HG03095 (cell line): ENCODE measurements at regions not wholly inside any gene's neighbourhood (a gene's known extent, or its start where the extent isn't known, plus 50 kb on each side); places are given as distances from the start of the nearest gene placed in this dataset.
"Not testable (repeated sequence)": the region's sequence is repeated elsewhere in the genome, so short reads cannot be mapped to it uniquely, and the experiment has no call there.

Experiments used
- ATAC-seq: cut with Tn5 transposase; IDR thresholded peaks from one replicate; pipeline ENCODE4 v1.9.1; 2021; ENCODE audit warnings: moderate library complexity; ENCODE audit not compliant: unreplicated experiment

DNA sequence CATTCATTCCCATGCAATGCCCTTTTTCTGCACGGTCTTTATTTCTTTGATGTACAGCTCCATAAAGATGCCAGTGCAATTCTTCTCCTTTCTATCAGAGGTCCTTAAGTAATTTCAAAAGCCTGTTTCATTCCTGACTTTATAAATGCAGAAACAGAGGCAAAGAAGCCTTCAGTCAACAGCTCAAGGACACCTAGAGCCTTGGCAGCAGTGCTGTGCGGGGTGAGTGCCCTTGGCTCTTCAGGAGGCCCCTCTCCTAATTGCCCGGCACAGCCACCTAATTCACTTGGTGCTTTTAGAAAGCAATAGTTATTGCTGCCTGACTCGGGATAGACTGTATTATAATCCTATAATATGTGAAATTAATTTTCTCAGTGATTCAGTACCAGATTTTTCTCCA, 169.6 kb upstream of the KLF6 start:
- ATAC-seq, result no peak

GRCh38 chr10:3954007-3954406, 169.0 kb upstream of the KLF6 start:
- ATAC-seq, result not testable (repeated sequence)

DNA sequence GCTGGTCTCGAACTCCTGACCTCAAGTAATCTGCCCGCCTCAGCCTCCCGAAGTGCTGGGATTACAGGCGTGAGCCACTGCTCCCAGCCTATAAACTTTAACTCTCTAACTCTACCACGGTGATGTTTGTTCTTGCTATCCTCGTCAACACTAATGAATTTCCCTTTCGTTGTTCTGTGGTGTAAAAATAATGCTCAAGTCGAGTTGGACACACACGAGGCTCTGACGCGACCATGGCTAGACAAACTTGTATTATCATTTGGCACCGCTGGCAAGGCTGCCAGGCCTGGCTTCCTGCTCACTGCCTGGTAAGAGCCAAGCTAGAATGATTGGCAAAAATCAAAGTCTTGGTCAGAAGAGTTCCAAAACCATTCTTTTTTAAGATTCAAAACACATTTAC, 167.0 kb upstream of the KLF6 start:
- no peak for ATAC-seq

DNA sequence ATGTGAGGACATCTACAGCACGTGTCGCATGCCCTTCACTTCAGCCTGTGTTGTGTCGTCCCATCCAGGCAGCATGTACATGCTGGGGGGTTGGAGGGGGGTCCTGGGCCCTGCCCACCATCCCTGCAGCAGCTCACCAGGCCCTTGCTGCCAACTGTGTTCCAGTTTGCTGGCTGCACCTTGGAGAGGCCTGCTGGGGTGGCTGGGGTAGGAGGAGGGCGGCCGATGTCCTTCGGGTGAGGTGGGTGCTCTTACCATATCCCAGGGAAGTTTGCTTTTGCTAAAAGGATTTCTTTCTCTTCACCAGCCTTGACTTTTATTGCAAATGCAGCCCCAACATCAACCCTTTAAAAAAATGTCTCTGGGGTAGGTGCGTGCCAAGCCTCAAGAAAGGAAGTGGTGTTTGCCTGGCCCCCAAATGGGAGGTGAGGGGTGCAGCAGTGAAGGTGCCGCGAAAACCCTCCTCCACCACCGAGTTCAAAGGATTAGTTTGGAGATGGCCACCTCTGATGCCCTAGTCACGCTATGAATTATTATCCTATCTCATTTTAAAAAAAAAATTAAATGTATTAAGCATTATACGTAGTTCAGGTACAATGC, 165.8 kb upstream of the KLF6 start:
- no peak for ATAC-seq

DNA sequence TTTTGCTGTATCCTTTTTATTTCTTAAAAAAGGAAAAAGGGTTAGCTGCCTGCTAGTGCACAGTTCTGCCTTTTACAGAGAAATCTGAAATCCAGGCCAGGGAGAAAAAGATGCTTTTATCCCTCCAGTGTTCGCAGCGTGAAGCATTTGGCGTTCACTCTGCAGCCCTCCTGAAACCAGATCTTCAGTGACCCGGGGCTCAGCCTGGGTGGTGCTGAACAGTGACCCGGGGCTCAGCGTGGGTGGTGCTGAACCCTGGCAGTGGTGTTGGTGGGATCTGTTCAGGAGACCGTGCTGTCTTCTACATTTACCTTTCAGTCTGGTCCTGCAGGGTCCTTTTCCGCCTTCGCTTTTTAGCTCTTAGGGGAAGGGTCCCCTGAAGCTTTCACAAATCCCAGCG, 164.7 kb upstream of the KLF6 start:
- ATAC-seq, result no peak

GRCh38 chr10:3948843-3949242, 163.8 kb upstream of the KLF6 start:
- ATAC-seq, result no peak

DNA sequence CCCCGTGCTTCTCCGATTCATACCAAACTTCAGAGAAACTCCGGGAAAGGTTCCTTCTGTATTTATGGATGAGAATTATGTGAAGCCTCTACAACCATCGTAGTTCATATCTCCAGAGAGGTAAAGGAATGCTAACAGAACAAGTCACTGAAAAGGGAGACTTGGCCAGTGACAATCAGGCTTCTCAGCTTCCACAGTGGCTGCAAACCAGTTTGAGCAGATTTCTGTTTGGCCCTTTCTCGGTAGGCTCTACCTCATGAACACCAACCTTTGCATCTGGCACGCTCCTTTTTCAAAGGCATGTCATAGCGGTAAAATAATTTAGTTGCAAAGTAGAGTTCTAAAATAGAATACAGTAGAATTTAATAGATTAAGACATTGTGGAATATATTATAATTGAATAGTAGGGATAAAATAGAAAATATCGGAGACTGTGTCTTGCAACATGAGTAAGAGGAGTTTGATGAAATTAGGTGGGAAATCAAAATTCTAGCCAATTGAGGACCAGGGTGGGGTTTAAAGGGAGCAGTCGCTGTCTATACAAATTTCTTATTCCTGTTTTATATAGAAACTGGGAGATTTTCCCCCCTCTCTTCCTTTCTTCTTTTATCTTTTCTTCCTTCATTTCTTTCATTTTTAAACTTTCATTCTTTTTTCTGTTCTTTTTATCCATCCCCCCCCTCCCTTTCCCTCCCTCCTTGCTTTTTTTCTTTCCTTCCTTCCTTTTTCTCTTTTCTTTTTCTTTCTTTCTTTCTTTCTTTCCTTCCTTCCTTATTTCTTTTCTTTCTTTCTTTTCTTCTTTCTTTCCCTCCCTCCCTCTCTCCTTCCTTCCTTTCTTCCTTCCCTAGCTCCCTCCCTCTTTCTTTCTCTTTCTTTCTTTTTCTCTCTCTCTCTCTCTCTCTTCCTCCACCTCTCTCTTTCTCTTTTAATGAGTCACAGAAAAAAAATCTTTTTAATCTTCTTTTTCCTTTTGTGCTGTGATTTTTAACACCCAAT, 161.5 kb upstream of the KLF6 start:
- ATAC-seq, result no peak

- no peak for ATAC-seq
Measured at GRCh38 chr10:3945026-3945425, 160.0 kb upstream of the KLF6 start.

DNA sequence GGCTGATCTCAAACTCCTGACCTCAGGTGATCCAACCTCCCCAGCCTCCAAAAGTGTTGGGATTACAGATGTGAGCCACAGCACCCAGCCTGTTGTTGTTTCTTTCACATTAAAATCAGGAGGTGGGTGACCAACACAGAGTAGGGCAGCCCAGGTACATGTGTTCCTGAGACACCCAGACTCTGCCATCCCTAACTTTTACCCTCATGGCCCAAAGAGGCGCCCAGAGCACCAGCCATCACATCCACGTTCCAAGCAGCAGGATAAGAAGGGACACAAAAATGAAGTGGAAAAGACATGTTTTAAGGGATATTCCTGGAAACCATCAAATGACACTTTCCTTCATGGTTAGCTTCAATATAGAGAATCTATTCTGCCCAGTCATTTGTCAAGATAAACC, 159.6 kb upstream of the KLF6 start:
- no peak for ATAC-seq

DNA sequence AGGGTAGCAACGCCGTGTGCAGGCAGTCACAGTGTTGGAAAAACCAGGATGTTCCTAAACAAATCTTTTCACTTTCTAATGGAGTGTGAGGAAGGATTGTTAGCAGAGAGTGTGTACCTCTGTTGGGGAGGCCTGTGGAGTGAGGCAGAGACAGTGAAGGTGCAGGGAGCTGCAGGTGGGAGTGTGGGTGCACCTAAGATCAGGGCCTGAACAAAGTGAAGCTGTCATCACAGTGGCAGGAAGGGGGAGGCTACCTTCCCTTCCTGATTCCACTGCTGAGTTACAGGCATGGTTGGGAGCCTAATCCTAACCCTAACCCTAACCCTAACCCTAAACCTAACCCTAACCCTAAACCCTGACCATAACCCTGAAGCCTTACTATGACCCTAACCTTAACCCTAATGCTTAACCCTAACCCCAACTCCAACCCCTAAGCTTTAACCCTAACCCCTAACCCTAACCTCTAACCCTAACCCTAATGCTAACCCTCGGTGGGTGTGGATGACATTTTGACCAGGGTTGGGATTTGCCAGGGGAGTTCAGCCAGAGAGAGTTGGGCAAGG, 158.8 kb upstream of the KLF6 start:
- no peak for ATAC-seq

GRCh38 chr10:3942937-3943489, 158.0 kb upstream of the KLF6 start:
- ATAC-seq, result no peak

DNA sequence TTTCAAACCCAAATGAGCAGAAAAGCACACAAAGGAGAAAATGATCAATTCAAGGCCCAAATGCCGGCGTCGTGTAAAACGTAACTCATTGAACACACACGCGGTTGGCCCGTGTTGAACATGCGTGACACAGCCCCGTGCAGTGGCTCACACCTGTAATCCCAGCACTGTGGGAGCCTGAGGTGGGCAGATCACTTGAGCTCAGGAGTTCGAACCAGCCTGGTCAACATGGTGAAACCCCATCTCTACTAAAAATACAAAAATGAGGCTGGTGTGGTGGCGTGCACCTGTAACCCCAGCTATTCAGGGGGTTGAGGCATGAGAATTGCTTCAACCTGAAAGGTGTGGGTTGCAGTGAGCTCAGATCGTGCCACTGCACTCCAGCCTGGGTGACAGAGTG, 156.7 kb upstream of the KLF6 start:
- no peak for ATAC-seq

GRCh38 chr10:3936422-3937040, 151.5 kb upstream of the KLF6 start:
- no peak for ATAC-seq

DNA sequence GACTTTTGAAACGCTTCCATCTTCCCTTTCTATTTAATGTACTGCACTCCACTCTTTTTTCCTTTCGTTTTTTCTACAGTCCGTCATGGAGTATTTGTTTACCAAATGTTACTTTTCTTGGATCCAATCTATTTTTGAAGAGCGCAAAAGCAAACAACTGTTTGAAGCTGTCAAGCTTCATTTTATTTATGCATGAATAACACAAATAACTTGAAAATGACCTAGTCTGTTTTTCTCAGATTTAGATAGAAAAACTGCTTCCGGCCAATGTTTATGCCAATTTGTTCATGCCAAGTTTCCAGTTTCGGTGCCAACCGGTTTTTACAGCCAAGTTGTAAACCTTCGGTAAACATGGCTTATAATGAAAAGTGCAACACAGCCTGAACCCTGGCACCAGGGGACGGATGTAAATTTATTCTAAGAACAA, 150.9 kb upstream of the KLF6 start:
- ATAC-seq, result no peak

DNA sequence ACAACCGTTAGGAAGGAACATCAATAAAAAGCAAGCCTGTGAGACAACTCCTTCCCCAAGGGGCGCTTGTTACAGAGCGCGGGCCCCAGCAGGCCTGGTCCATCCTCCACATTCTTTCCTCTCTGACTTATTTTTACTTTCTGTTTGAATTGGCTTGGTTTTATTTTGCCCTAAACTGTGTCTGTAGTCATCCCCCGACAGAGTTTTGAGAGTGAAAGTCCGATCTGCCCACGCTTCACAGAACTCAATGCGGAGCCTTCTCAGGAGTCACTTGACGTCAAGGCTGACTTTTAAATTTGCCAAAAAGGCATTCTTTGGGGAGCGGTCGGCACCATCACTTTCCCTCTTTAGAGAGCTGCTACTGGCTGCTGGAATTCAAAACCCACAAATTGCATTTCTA, 150.1 kb upstream of the KLF6 start:
- ATAC-seq, result peak; percentile 98

DNA sequence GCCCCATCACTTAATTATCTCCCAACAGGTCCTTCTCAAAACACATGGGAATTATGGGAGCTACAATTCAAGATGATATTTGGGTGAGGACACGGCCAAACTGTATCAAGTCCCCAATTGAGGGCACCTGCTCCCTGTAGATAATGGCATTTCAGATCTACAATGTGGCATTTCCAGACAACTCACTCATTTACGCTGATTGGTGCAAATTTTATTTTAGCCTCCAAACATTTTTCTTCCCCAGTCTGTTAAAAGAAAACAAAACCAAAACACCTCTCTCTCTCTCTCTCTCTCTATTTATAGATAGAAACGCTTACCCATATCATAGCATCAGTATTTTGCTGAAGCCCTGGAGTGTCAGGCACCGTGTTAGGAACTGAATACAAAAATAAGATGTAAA, 148.7 kb upstream of the KLF6 start:
- no peak for ATAC-seq

DNA sequence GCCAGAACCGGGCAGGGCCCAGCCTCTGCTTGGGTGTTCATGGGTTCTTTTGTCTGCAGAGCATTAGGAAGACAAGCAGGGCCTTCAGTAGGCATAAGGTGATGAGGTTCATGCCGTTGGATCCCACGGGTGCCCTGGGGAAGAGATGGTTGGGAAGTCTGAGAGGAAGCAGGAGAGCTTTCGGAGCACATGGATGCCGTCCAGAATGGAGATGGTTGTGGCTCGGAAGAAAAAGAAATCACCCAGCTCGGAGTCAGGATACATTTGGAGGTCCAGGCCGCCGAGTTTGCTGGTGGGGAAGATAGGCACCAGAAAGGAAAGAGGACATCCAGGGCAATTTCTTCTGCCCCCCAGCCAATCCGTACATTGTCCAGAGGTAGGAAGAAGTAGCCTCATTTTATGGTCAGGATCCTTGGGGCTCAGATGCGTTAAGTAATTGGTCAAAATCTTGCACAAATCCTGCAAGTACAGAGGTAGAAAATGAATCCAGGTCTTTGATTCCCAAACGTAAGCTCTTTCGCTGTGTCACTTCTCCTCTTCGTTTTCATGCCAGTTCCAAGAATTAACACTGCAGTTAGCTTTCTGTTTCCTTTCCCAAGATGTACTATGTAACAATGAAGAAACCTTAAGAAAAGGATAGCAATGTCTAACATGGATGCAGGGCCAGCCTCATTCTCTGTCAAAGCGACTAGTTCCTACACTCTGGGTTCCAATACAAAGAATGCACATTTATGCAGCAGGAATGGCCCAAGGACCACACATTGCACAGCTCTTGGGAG, 147.8 kb upstream of the KLF6 start:
- ATAC-seq, result no peak

DNA sequence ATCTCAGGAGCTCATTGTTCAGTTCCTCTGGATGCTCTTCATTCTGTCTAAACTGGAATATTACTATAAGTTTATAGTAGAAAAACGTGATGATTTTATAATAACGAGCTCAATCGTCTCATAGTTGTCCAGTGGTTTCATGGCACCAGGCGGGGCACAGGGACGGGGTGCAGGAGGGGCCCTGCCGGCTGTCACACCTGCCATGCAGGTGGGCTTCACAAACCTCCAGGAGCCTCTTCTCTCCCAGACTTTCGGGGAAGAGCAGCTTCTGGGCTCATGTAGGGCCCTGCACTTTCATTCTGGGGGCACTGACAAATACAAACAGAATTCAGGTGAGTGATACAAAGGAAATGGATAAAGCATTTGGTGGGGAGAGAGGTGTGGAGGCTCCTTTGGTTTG, 146.9 kb upstream of the KLF6 start:
- ATAC-seq, result no peak

- no peak for ATAC-seq
Measured at GRCh38 chr10:3931224-3931623, 146.2 kb upstream of the KLF6 start.

DNA sequence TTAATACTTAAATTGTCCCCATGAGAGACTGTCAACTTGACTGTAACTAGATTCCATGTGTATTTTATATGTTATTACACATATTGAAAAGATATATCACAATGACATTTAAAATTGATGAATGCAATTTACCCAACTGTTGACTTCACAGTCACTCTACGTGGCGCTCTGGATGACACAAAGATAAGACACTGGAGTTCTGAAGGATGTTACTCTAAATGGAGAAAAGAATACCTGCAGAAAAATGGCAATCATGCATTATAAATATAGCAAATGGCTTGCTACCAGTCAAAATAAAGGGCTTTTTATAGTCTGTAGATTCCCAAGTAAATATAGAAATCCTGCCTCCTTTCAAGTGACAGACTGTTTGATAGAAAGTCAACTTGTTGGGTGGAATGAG, 143.6 kb upstream of the KLF6 start:
- ATAC-seq, result no peak

DNA sequence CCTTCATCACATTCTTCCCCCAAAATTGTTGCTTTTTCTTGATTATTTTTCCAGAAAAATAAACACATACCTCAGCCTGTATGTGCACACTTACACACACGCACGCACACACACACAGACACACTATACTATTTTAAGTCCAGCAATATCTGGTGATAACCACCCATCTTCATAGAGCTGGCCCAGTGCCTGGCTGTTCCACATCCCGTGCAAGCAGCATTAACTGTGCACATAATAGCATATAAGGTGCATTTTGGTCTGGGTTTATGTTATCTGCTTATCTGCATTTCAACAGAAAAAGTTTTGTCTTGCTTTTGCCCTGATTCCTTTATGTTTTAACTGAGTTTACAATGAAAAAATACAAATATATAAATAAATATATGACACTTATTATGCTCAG, 143.1 kb upstream of the KLF6 start:
- no peak for ATAC-seq
